Thoracic aorta (tissue), 2 donors: ENCODE measurements at regions not wholly inside any gene's neighbourhood (a gene's known extent, or its start where the extent isn't known, plus 50 kb on each side); places are given as distances from the start of the nearest gene placed in this dataset.

ENCODE experiments used
- ATAC-seq: fragments of 150-250 bp; one replicate; pipeline ENCODE4 v1.8.0; 2017; ENCODE audit warnings: low read depth; ENCODE audit not compliant: insufficient number of reproducible peaks, low FRiP score
- DNase-seq: peaks from one replicate; pipeline ENCODE4 v3.0.0-alpha.2; 2020; ENCODE audit warnings: low spot score
- H3K27ac ChIP-seq, 2 donors: fragments of 200-600 bp; sonication (generic); 1 replicate in 1 of 2; 2 replicates in 1 of 2; pipeline ENCODE4 v1.5.1; 2016; ENCODE audit warnings: mild to moderate bottlenecking in 2 of 2, moderate library complexity in 2 of 2
- H3K27me3 ChIP-seq: fragments of 200-600 bp; sonication (generic); replicated peaks from 2 replicates; pipeline ENCODE4 v1.6.0; 2016; ENCODE audit warnings: mild to moderate bottlenecking; ENCODE audit not compliant: insufficient read depth
- H3K36me3 ChIP-seq: fragments of 200-600 bp; sonication (generic); one replicate; pipeline ENCODE4 v1.5.1; 2016
- H3K4me1 ChIP-seq, 2 donors: fragments of 200-600 bp; sonication (generic); 1 replicate in 1 of 2; 2 replicates in 1 of 2; pipeline versions ENCODE4 v1.5.1 to v1.6.0; 2016; ENCODE audit warnings: low read depth in 2 of 2, mild to moderate bottlenecking in 1 of 2; ENCODE audit not compliant: control insufficient read depth in 1 of 2
- H3K4me3 ChIP-seq: fragments of 200-600 bp; sonication (generic); 2 replicates; pipeline ENCODE4 v1.5.1; 2016; ENCODE audit warnings: mild to moderate bottlenecking
- H3K9me3 ChIP-seq: fragments of 200-600 bp; sonication (generic); 2 replicates; pipeline ENCODE4 v1.5.1; 2016
- TF ChIP-seq, protein P1 (sequence below): fragments of 200-600 bp; sonication (generic); IDR thresholded peaks from one replicate; pipeline ENCODE4 v1.5.1; 2019; ENCODE audit warnings: antibody characterized with exemption

DNA sequence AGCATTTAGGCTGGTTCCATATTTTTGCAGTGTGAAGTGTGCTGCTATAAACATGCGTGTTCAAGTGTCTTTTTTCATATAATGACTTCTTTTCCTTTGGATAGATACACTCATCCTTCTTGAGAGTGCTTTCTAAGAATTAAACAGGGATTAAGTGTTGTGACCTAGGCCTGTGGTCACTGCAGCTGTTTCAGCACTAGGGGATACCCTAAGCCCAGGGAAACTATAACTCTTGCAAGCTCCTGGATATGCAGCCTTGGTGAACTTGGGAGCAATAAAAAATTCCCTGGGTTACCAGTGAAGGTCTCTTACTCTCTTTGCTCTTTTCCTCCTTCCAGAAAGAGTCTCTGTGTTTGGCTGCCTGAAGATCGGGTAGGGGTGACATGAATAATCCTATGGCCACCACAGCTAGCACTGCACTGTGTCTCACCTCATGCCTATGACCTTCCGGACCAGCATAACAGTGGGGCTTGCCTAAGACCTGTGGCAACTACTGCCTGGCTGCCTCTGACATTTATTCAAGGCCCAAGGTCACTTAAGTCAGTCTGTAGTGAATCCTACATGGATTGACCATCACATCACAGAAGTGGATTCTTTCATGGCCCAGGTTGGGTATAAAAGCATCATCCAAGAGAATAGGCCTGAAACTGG lies 799.7 kb downstream of the DACH1 start:
- no peak for ATAC-seq
- Histone ChIP-seq H3K4me3 (no peak overlapping the region), H3K27me3 (no peaks in the 10 kb centered on the region), H3K9me3 (no peaks in the 10 kb centered on the region), H3K4me1 (no peaks in the 10 kb centered on the region), H3K36me3 (no peaks in the 10 kb centered on the region), H3K27ac (no peak overlapping the region)
- DNase-seq, result no peak
- TF ChIP-seq, protein P1, sequence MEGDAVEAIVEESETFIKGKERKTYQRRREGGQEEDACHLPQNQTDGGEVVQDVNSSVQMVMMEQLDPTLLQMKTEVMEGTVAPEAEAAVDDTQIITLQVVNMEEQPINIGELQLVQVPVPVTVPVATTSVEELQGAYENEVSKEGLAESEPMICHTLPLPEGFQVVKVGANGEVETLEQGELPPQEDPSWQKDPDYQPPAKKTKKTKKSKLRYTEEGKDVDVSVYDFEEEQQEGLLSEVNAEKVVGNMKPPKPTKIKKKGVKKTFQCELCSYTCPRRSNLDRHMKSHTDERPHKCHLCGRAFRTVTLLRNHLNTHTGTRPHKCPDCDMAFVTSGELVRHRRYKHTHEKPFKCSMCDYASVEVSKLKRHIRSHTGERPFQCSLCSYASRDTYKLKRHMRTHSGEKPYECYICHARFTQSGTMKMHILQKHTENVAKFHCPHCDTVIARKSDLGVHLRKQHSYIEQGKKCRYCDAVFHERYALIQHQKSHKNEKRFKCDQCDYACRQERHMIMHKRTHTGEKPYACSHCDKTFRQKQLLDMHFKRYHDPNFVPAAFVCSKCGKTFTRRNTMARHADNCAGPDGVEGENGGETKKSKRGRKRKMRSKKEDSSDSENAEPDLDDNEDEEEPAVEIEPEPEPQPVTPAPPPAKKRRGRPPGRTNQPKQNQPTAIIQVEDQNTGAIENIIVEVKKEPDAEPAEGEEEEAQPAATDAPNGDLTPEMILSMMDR, result no peak

DNA sequence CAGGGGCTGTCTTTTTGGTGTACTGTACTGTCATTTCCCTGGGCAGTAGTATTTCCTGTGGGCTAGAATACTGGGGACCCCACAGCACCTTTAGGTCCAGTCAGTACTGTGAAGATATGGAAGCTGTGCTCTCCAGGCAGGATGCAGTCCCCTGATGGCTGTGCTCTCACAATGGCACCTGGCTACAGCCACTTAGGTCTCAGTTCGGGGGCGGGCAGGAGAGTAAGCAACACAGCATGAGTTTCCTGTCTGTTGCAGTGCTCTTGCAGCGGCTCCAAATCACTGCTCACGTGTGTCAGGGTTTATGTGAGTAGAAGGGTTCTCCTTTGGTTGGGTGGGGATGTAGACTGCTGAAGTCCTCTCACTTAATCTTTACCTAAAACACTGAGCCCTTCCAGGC lies 810.4 kb downstream of the DACH1 start:
- no peaks in the 10 kb centered on the region for H3K9me3 ChIP-seq
- DNase-seq, result no peak
- H3K27ac ChIP-seq, result no peak overlapping the region
- no peaks in the 10 kb centered on the region for H3K36me3 ChIP-seq
- H3K27me3 ChIP-seq, result no peaks in the 10 kb centered on the region
- no peak for ATAC-seq
- no peak overlapping the region for H3K4me3 ChIP-seq
- TF ChIP-seq, protein P1, result no peak
- no peaks in the 10 kb centered on the region for H3K4me1 ChIP-seq

DNA sequence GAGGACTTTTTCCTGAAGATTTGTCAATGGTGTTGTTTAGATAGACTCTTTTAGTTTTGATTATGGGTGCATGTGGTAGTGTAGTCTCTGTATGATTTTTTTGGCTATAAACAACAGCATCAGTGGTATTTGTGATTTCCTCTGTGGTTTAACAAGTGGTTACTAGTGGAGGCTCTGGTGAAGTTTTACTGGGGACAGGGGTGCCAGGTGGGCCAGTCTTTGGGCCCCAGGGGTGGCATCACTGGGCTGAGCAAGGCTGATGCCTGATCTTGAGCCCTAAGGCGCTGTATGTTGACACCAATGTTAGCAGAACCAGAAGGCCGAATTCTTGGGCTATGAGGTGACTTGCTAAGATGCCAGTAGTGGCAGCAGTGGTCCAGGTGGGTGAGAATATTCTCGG lies 811.4 kb downstream of the DACH1 start:
- Histone ChIP-seq H3K9me3 (no peaks in the 10 kb centered on the region), H3K4me1 (no peaks in the 10 kb centered on the region), H3K4me3 (no peak overlapping the region), H3K36me3 (no peaks in the 10 kb centered on the region), H3K27me3 (no peaks in the 10 kb centered on the region), H3K27ac (no peak overlapping the region)
- DNase-seq, result no peak
- TF ChIP-seq, protein P1, result no peak
- ATAC-seq, result no peak

DNA sequence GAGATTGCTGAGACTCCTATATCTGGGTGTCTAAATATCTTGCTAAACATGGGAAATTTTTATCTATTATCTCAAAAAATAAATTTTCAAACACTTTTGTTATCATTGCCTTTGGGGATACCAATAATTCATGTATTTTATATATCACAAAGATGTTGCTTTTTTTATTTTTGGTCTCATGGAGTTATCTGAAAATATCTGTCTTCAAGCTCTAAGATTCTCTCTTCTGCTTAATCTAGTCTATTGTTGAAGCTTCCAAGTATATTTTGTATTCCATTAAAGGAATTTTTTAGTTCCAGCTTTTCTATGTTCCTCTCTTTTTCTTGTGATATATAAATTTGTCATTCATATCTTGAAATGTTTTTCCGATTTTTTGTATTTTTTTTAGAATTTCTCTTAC lies 812.0 kb downstream of the DACH1 start:
- Histone ChIP-seq H3K4me1 (no peaks in the 10 kb centered on the region), H3K36me3 (no peaks in the 10 kb centered on the region), H3K9me3 (no peaks in the 10 kb centered on the region), H3K4me3 (no peak overlapping the region), H3K27ac (no peak overlapping the region), H3K27me3 (no peaks in the 10 kb centered on the region)
- TF ChIP-seq, protein P1, result no peak
- ATAC-seq (no peak), DNase-seq (no peak)

DNA sequence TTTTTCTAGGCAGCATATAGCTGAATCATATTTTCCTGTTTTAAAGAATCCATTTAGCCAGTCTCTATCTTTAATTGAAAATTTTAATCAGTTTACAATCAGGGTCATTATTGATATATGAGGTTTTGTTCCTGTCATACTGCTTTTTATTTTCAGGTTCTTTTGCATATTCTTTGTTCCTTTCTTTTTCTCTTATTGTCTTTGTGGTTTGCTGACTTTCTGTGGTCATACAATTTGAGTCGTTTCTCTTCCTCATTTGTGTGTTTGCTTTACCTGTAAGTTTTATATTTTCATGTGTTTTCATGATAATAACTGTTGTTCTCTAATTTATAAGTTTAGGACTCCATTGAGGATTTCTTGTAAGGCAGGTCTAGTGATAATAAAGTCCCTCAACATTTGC lies 812.6 kb downstream of the DACH1 start:
- TF ChIP-seq, protein P1, result no peak
- no peaks in the 10 kb centered on the region for H3K27me3 ChIP-seq
- DNase-seq (no peak), ATAC-seq (no peak)
- no peak overlapping the region for H3K27ac ChIP-seq
- H3K9me3 ChIP-seq, result no peaks in the 10 kb centered on the region
- H3K4me1 ChIP-seq, result no peaks in the 10 kb centered on the region
- no peak overlapping the region for H3K4me3 ChIP-seq
- no peaks in the 10 kb centered on the region for H3K36me3 ChIP-seq
